ENCODE measurements at regions not wholly inside any gene's neighbourhood (a gene's known extent, or its start where the extent isn't known, plus 50 kb on each side); places are given as distances from the start of the nearest gene placed in this dataset.
"Not testable (repeated sequence)": the region's sequence is repeated elsewhere in the genome, so short reads cannot be mapped to it uniquely, and the experiment has no call there.

DNA sequence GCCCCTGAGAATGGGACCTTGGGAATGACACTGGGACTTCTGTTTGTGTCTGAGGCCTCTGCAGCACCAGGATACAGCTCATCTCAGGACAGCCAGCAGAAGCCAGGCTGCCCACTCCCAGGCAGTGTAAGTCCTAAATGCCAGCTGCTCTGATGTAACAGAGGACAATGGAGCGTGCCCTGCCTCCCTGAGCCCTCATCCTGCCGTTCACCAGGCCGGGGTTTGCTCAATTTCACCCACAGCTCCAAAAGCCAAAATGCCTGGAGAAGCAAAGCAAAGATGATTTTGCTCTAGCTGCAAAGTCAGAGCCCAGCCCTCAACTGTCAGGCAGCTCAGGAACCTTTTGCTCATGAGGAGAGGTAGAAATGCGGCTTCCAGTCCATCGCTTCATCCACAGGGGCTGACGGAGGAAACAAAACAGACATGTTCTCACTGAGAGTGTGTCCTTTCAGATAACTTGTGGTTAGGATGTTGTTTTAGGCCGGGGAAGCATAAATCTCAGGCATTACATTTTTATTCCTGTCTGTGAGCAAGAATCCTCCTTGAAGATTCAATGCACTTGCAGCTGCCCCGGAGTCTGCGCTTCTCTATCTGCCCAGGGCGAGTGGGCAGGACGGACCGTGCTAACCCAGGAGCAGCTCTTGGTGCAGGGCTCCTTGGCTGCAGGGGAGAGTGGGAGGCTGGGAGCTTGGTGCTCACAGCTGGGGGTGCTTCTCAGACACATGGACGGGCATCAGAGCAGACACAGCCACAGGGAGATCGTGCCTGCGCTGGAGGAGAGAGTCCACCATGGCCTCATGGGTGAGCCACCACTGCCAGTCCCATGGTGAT, 83.2 kb upstream of the CHST15 start:
- DNase-seq = no peak

DNA sequence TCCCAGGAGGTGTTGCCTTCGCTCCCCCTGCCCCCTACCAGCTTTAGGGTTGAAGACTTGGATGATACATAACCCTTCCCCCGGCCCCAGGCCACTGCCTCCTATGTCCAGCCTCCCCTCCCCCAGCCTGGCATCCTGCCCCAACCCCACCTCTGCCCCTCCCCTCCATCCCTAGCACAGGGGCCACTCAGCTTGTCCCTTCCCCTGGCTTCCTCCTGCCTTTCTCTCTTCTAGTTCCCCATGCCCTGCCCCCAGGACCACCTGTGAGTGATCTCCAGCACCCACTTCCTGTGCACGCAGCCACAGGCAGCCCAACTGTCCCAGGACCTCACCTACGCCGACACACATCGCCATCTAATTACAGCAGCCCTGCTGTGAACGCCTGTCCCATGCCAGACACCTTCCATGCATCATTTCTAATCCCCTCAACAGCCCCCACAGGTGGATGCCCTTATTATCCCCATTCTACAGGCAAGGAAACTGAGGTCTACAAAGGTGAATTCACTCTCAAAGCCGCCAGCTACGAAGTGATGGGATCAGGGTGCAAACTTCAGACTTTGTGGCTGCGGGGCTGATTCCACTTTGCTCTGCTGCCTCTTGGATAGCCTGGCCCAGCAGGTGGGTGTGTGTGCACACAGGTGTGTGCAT, 82.4 kb upstream of the CHST15 start:
- DNase-seq = no peak

DNA sequence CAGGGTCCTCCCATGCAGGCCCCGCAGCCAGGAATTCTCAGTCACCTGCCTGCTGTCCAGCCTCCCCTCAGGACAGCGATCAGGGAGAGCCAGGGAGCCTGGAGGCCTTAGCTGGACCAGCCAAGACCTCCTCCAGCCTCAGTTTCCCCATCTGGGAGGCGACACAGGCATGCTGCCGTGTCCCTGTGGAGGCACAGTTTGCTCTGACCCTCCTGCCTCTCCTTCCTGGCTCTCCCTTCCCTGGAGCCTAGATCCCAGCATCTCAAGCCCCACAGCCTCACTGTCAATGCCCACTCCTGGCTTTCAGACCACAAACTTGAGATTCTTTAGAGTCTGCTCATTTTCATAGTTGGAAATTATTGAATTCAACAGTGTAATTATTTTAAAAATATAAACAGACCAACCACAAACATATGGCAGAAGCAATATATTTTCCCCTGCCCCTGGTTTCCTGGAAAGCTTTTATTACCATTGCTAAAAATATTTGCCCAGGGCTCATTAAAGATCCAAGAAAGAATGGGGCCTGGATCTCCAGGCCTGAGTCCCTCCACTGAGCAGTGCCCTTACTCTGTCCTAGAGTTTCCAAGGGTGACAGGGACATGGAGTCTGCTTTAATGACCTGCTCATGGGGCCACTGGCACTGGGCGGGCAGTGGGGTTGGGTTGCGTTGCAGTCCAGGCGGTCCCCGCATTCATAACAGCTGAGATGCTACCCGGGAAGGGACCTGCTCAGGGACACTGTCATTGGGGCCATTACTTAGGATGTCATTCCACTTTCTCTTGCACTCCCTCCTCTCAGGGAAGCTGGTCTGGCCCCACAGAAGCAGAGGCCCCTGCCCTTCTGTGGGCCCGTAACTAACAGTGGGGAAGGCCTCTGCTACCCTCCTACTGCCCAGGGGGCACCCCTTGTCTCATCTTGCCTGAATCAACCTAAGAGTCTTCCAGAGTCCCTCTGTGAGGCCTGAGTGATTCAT, 81.6 kb upstream of the CHST15 start:
- DNase-seq = no peak

DNA sequence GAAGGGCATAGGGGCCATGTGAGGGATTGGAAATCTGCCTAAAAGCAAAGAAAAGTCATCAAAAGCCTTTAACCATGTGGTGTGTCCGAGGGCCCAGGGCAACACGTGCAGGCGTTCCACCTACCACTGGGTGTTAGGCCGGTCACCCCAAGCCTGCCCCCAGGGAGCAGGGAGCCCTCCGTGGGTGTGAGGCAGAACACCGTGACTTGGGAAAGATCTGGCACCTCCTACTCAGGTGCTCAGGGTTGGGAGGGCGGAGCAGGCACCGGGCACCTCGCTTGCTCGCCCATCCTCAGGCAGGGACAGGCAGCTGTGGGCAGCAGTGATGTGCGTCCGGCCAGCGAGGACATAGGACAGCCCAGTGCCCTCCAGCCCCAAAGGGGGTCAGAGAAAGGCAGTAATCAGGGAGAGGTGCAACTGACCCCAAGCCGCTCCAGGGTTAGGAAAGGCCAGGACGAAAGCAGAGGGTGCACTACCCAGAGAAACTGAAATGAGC, 80.7 kb upstream of the CHST15 start:
- no peak for DNase-seq

DNA sequence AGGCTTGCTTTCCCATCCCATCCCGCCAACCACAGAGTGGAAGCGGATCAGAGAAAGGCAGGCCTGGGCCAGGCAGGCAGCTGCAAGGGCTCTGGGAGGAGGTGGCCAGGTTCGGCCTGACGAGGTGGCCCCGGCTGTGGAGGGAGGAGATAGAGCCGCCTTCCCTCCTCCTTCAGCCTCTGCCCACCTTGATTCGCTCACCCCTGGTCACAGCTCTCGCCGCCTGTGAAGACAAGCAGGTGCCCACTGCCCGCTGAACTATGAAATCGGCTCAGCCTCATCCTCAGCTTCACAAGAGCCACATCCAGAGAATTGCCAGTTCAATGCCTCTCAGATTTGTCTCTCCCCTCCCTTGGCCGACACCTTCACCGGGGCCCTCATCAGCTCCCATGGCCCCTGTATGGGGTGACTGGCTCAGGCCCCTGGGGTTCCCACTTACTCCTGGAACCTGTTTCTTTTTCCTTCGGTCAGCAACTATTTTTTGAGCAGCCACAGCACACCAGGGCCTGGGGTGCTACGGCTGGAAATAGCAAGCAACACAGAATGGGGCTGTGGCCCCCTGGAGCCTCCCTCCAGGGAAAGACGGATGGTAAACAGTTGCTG, 80.0 kb upstream of the CHST15 start:
- no peak for DNase-seq

DNA sequence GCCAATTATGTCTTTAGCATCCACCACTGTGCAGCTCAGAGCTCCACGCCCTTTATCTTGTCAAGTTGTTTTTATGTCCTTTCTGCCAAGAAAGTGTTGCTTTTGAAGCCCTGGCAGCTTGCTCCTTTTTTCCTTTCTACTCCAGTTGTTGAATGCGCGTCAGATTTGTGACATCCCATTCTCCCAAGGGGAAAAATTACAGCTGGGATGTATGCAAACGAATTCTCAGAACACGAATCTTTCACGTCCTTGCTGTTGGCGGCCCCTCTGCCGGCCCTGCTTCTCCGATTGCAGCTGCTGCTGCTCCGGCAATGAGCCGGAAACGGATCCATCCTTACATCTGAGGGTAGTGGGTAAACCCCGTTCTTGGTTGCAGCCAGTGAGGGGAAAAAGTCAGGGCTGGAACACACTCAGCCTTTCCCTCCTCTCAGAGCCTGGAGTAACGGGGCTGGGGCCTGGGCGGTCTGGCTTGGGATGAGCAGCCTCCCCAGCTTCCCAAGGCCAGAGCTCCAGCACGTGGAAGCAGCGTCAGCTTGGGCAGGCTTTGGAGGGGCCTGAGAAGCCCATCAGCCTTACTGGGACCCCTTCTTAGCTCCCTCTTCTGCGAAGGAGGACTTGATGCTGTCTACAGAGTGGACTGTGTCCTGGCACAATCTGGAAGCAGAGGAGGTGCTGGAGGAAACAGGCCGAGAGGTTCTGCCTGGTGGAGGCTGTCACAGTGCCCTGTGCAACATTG, 79.0 kb upstream of the CHST15 start:
- DNase-seq = no peak

DNA sequence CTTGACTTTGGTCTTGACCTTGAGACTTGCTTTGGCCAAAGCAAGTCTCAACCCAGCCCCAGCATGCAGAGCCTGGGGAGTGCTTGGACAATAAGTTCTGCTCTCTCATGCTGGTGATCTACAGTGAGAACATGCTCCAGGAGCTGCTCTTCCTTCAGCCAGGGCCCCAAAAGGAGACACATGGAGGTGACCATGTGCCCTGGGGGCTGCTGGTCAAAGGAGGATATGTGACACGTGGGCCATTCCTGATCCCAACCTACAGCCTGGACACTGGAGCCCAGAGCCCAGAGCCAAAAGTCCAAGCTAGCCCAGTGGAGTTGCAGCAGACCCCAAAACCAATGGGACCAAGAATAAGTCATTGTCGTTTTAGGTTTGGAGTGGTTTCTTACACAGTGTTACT, 78.2 kb upstream of the CHST15 start:
- DNase-seq = no peak

DNA sequence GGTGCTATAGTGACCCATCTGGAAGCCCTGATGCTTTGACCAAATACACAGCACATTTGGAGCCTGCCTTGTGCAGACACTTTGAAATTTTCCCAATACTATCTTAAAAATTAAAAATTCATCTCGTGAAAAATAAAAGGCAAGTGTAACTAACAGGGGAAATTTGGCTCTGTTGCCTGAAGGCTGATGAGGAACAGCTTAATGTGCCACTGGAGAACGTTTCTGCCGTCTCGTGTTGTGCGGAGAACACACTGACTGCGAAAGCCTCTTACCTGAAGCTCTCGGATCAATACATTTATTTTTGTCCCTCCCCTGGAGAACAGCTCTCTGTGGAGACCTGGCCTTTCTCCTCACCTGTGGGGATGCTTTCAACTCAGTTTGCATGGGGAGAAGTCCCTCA, 77.2 kb upstream of the CHST15 start:
- no peak for DNase-seq

DNA sequence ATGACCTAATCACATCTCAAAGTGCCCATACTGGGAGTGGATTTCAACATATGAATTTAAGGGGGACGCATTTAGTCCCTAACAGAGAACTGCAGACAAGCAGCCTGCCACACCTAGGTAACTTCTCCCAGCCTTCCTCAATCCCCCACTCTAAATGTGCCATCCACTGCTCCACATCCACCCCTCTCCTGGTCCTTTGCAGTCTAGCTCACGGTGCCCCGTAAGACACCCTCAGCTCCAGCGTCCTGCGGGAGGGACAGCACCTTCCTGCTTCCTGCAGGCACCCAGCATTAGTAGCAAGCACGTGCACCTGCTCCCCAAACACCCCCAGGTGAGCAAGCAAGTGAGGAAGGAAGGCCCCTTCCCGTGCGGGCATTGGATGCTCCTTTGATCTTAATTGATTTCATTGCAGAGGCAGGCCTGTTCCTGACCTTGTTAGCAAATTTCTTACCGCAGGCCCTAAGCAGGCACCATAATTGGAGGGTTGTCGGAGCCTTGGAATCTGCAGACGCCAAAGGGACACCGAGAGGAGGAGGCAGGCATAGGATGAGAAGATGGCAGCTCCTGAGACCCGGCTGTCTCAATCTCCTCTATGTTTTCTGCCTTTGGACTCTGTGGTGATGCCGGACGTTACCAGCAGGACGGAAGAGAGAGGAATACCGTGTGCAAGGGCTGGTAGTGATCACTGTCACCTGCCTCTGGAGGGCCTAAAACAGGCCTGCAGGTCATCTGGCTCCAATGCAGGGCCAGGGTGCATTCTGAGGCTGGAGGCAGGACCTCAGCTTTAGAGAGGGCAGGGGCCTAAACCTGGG, 75.8 kb upstream of the CHST15 start:
- DNase-seq = no peak

DNA sequence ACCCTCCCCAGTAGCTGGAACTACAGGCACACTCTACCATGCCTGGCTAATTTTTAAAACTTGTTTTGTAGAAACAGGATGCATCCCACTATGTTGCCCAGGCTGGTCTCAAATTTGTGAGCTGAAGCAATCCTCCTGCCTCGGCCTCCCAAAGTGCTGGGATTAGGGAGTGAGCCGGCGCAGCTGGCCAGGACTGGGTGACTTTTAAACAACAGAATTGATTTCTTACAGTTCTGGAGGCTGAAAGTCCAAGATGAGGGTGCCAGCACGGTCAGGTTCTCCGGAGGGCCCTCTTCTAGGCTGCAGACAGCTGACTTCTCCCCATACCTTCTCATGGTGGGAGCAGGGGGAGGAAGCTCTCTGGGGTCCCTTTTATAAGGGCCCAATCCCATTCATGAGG, 75.2 kb upstream of the CHST15 start:
- DNase-seq = no peak

DNA sequence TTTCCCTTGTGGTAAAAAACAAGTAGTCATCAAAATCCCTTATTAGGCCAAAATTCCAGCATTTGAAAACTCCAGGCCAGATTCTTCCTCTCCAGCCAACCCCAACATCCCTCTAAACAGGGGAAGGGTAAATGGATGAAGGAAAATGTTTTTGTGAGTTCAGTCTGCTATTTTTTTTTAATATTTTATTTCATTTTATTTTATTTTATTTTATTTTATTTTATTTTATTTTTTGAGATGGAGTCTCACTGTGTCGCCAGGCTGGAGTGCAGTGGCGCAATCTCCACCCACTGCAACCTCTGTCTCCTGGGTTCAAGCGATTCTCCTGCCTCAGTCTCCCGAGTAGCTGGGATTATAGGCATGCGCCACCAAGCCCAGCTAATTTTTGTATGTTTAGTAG, 74.5 kb upstream of the CHST15 start:
- not testable (repeated sequence) for DNase-seq

DNA sequence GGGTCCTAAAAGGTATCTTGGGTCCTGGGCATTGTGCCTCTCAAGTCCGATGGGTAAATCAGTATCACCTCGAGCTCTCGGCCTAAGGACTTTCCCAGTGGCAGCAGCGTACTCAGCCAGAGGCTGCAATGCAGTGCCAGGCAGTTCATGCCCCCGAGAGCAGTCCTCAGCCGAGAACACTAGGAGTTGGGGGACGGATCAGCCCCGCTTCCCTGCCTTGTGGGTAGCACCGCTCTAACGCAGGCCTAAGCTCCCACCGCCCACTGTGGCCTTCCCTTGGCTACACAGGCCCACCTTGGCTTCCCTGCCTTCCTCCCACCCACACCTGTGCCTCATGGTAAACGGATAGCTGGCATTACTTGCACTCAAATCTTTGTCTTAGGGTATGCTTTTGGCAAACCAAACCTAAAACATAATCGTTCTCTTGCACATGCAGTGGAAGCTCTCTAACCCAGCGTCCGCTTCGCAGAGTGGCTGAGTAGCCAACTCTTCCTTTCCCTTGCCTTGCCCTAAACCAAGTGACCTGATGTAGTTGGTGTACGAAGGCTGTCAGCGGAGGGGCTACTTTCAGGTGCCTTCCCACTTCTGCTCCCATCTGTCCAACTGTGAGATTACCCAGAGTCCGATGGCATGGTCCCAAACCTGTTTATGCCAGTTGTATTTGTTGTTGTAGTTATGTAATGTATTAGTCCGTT, 73.2 kb upstream of the CHST15 start:
- no peak for DNase-seq

DNA sequence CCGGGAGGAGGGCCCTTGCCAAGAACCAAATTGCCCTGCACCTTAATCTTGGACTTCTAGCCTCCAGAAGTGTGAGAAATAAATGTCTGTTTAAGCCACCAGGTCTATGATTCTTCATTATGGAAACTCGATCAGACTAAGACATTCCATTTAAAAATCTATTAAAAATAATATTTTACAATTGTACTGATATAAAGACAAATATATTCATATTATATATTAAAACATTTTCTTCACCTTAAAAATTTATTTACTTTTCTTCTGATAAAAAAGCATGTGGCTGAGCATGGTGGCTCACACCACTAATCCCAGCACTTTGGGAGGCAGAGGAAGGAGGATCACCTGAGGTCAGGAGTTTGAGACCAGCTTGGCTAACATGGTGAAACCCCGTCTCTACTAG, 72.4 kb upstream of the CHST15 start:
- no peak for DNase-seq

DNA sequence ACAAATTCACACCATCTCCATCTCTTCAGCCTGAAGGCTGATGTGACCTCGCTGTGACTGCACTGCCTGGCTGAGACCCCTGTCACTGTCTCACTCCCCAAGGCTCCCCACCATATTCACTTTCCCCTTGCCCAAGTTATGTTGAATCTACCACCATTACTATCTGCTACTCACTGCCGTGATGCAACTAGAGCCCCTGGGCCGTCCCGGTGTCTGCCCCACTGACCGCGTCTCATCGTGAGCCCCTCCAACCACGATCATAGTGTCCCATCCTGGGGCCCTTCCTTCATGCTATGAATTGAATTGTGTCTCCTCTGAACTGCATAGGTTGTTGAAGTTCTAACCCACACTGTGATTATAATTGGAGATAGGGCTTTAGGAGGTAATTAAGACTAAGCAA, 71.9 kb upstream of the CHST15 start:
- DNase-seq = no peak

DNA sequence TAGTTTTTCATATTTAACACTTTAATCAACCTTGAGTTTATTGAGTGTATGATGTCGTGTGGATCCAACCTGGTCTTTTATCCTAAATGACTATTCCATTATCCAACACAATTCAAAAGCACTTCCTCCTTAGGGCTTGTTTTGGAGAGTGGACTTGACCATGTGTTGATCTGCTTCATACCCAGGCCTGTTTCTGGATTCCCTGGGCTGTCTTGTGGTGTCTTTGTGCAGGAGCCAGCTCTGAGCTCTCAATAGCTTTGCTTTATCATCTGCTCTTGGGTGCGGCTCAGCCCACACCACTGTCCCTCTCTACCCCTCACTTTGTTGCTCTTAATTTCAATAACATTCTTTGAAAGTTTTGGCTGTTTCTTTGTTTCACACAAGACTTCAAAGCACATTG, 70.9 kb upstream of the CHST15 start:
- DNase-seq = no peak

DNA sequence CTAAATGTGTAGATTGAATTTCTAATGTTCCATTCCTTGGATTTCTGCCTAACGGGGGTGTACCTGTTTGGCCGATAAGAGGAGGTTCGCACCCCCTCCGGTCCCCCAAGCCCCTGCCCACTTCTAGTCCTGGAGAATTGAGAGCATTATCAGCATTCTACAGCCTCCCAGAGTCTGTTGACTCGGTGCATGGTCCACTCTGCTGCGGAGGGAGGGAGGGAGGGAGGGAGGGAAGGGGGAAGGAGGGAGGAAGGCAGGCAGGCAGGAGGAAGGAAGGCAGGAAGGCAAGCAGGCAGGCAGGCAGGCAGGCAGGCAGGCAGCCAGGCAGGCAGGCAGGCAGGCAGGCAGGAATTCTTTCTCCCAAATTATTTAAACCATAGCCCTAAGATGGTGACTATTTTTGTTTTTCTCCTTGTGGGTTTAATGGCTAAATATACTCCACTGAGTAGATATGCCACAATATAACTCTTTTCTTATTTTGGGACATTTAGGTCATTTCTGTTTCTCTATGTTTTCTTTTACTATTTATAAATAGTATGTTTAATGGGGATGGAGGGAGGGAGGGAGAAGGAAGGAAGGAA, 69.5 kb upstream of the CHST15 start:
- DNase-seq = no peak

DNA sequence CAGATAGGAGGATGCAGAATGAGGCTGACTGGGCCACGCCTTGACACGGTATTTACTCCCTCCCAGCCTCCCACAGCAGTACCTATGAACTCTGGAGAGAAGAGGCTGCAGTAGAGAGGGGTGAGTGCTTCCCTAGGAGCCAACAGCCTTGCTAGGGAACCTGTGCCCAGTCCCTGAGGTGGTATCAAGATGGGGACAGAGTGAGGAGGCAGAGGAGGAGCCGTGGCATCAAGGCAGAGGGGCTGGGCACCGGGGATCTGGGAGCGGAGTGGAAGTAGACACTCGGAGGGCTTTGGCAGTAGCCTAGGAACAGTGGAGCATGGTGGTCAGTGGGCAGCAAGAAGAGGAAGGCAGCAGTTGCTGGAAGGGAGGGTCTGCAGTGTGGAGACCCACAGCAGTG, 68.7 kb upstream of the CHST15 start:
- no peak for DNase-seq

DNA sequence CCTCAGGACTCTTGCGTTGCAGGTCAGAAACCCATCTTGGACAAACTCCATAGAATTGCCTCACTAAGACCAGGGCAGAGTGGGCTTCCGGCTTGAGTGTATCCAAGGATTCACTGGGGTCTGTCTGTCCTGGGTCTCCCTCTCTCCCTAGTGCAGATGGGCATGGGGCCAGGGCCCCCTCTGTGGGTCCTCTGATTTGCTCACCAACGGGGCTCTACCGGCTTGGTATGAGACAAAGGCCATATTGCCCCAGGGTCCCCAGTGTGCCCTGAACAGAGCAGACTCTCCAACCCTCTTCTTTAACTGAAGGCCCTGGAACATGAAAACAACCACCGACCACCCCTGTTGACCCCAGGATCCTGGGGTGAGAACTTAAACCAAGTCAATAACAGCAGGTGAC, 68.2 kb upstream of the CHST15 start:
- no peak for DNase-seq

DNA sequence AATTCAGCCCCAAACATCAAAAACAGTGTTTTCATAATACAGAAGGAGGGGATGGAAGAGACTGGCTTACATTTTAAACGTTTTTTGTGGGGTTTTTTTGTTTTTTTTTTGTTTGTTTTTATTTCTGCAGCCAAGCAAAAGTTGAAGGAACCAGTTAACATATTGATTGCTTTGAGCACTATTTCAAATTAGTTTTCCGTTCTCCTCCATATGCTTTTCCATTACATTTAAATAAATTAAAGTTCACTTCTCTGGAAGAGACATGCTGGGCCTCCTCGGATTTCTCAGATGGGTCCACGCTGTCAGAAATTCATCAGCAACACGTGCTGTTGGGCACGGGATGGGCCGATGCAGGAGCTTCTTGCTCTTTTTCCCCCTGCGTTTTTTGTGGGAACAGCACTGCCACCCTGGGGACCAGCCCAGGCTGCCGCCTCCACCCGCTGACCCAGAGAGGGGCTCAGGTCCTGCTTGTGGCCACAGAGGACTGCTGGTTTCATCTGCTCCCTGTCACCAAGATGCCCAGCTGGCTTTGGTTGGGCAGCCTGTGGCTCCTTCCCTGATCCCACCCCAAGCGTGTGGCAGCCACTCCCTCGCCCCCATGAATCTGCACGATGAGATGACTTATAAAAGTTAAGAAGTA, 67.7 kb upstream of the CHST15 start:
- no peak for DNase-seq

DNA sequence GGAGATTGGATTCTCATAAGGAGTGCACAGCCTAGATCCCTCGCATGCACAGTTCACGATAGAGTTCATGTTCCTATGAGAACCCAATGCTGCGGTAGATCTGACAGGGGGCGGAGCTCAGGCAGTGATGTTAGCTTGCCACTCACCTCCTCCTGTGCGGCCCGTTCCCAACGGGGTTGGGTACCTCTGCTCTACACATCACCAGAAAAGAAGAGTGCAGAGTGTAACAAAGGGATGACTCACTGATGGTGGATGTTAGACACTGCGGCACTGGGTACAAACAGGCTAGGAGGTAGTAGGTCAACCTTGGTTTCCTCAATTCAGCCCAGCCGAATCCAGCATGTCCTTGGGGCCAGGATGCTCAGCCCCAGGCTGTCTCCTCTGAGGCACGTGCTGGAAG, 66.8 kb upstream of the CHST15 start:
- DNase-seq = no peak
